ENCODE measurements at regions not wholly inside any gene's neighbourhood (a gene's known extent, or its start where the extent isn't known, plus 50 kb on each side); places are given as distances from the start of the nearest gene placed in this dataset.

- DNase-seq (ENCODE audit: low read depth in 2 of 2) = no peak
- H3K4me3 ChIP-seq (replicated peaks in 1 of 2; ENCODE audit: low read depth in 2 of 2, low read length in 2 of 2) = no peak overlapping the region
Observed at GRCh38 chr16:17011712-17012111, 459.0 kb downstream of the XYLT1 start.

DNA sequence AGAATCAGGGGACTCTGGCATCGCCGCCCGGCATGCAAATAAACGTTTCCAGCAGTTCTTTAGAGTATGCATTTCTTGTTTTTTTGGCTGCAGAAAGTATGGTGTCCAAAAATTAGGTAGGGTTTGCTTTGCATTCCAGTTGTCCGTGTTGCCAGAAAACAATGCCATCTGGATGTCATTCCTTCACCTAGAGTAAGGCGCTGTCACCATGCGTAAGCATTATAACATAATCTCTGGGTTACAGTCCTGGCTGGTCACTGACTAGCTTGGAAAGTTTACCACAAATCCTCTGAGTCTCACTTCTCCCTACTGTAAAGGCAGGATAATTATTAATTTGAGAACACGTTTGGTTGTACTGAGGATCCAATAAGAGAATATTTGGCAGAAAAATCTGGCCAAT lies 457.7 kb downstream of the XYLT1 start:
- no peak overlapping the region for H3K4me3 ChIP-seq (replicated peaks in 1 of 2; ENCODE audit: low read depth in 2 of 2, low read length in 2 of 2)
- TF ChIP-seq, protein P1, sequence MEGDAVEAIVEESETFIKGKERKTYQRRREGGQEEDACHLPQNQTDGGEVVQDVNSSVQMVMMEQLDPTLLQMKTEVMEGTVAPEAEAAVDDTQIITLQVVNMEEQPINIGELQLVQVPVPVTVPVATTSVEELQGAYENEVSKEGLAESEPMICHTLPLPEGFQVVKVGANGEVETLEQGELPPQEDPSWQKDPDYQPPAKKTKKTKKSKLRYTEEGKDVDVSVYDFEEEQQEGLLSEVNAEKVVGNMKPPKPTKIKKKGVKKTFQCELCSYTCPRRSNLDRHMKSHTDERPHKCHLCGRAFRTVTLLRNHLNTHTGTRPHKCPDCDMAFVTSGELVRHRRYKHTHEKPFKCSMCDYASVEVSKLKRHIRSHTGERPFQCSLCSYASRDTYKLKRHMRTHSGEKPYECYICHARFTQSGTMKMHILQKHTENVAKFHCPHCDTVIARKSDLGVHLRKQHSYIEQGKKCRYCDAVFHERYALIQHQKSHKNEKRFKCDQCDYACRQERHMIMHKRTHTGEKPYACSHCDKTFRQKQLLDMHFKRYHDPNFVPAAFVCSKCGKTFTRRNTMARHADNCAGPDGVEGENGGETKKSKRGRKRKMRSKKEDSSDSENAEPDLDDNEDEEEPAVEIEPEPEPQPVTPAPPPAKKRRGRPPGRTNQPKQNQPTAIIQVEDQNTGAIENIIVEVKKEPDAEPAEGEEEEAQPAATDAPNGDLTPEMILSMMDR (IDR thresholded peaks at IDR 0.05; ENCODE audit: low read depth, low read length) = no peak
- DNase-seq (ENCODE audit: low read depth in 2 of 2) = no peak

More at GRCh38 chr16:17011712-17012111, 459.0 kb downstream of the XYLT1 start:
- TF ChIP-seq, protein P1 (IDR thresholded peaks at IDR 0.05; ENCODE audit: low read depth, low read length) = no peak

- TF ChIP-seq, protein P1 (IDR thresholded peaks at IDR 0.05; ENCODE audit: low read depth, low read length) = no peak
- DNase-seq (ENCODE audit: low read depth in 2 of 2) = no peak
- no peak overlapping the region for H3K4me3 ChIP-seq (replicated peaks in 1 of 2; ENCODE audit: low read depth in 2 of 2, low read length in 2 of 2)
Observed at GRCh38 chr16:17014484-17015121, 456.2 kb downstream of the XYLT1 start.

- no peak overlapping the region for H3K4me3 ChIP-seq (replicated peaks in 1 of 2; ENCODE audit: low read depth in 2 of 2, low read length in 2 of 2)
- no peak for DNase-seq (ENCODE audit: low read depth in 2 of 2)
- TF ChIP-seq, protein P1 (IDR thresholded peaks at IDR 0.05; ENCODE audit: low read depth, low read length) = no peak
Observed at GRCh38 chr16:17015702-17016101, 455.1 kb downstream of the XYLT1 start.

DNA sequence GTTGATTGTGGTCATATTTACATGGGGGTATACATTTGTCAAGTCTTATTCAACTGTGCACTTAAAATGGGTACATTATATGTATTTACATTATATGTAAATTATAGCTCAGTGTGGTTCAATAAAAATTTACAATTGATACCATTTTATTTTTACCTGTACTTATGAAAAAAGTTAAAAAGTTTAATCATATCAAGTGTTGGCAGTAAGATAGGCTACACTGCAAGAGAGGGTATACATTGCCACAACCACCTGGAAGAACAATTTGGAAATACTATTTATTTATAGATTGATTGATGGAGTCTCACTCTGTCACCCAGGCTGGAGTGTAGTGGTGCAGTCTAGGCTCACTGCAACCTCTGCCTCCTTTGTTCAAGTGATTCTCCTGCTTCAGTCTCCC lies 453.3 kb downstream of the XYLT1 start:
- TF ChIP-seq, protein P1 (IDR thresholded peaks at IDR 0.05; ENCODE audit: low read depth, low read length) = no peak
- H3K4me3 ChIP-seq (replicated peaks in 1 of 2; ENCODE audit: low read depth in 2 of 2, low read length in 2 of 2) = no peak overlapping the region
- no peak for DNase-seq (ENCODE audit: low read depth in 2 of 2)

GRCh38 chr16:17018585-17018939 lies 452.2 kb downstream of the XYLT1 start:
- no peak overlapping the region for H3K4me3 ChIP-seq (replicated peaks in 1 of 2; ENCODE audit: low read depth in 2 of 2, low read length in 2 of 2)
- DNase-seq (ENCODE audit: low read depth in 2 of 2) = no peak
- TF ChIP-seq, protein P1 (IDR thresholded peaks at IDR 0.05; ENCODE audit: low read depth, low read length) = no peak

DNA sequence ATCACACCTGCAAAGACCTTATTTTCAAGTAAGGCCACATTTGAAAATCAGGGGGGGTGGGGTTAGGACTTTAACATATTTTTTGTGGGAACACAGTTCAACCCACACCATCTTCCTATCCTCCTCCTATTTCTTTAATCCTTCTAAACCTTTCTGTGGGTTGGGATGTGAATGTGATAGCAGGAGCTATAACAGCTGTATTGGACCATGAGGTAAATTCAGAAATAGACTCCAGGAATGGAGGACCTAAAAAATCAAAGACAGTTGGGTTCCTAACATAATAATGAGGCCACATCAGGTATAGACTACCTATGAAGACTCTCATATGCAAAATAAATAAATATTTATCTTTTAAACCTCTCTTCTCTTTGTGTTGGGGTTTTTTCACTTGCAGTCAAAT lies 451.4 kb downstream of the XYLT1 start:
- no peak for DNase-seq (ENCODE audit: low read depth in 2 of 2)
- H3K4me3 ChIP-seq (replicated peaks in 1 of 2; ENCODE audit: low read depth in 2 of 2, low read length in 2 of 2) = no peak overlapping the region
- TF ChIP-seq, protein P1 (IDR thresholded peaks at IDR 0.05; ENCODE audit: low read depth, low read length) = no peak
